Mesendoderm (in vitro differentiated cells): ENCODE measurements at regions not wholly inside any gene's neighbourhood (a gene's known extent, or its start where the extent isn't known, plus 50 kb on each side); places are given as distances from the start of the nearest gene placed in this dataset.

Experiments
- DNase-seq: peaks from one replicate; pipeline ENCODE4 v3.0.0; 2013
- H2AK5ac ChIP-seq: 2 replicates; pipeline ENCODE4 v1.6.1; 2013; ENCODE audit warnings: low read length, inconsistent platforms
- H2BK120ac ChIP-seq: 2 replicates; pipeline ENCODE4 v1.6.1; 2013; ENCODE audit warnings: low read depth, mild to moderate bottlenecking, low read length, moderate library complexity, mixed read lengths
- H2BK15ac ChIP-seq: replicated peaks from 2 replicates; pipeline ENCODE4 v1.6.1; 2013; ENCODE audit warnings: low read depth, mild to moderate bottlenecking, moderate library complexity
- H2BK5ac ChIP-seq: 2 replicates; pipeline ENCODE4 v1.6.1; 2013; ENCODE audit warnings: low read length, inconsistent platforms
- H3K18ac ChIP-seq: 2 replicates; pipeline ENCODE4 v1.6.1; 2013; ENCODE audit warnings: mild to moderate bottlenecking, low read length, mixed read lengths
- H3K23ac ChIP-seq: one replicate; pipeline ENCODE4 v1.6.1; 2013; ENCODE audit warnings: low read length
- H3K27ac ChIP-seq: 2 replicates; pipeline ENCODE4 v1.5.1; 2013; ENCODE audit warnings: low read depth, mild to moderate bottlenecking, inconsistent platforms, low read length, moderate library complexity
- H3K27me3 ChIP-seq: 2 replicates; pipeline ENCODE4 v1.6.1; 2013; ENCODE audit warnings: low read length, control low read depth, mild to moderate bottlenecking, inconsistent platforms; ENCODE audit not compliant: insufficient read depth, poor library complexity
- H3K36me3 ChIP-seq: 2 replicates; pipeline ENCODE4 v1.6.1; 2013; ENCODE audit warnings: low read length, inconsistent platforms; ENCODE audit not compliant: control insufficient read depth, insufficient read depth
- H3K4ac ChIP-seq: one replicate; pipeline ENCODE4 v1.6.1; 2013; ENCODE audit warnings: low read depth, mild to moderate bottlenecking, low read length, moderate library complexity
- H3K4me1 ChIP-seq: 2 replicates; pipeline ENCODE4 v1.6.1; 2013; ENCODE audit warnings: low read depth, low read length, inconsistent platforms; ENCODE audit not compliant: control insufficient read depth
- H3K4me2 ChIP-seq: 2 replicates; pipeline ENCODE4 v1.6.1; 2013; ENCODE audit warnings: low read length
- H3K4me3 ChIP-seq: 2 replicates; pipeline ENCODE4 v1.5.1; 2013; ENCODE audit warnings: mild to moderate bottlenecking, low read length
- H3K56ac ChIP-seq: one replicate; pipeline ENCODE4 v1.6.1; 2013; ENCODE audit warnings: low read length
- H3K79me1 ChIP-seq: 2 replicates; pipeline ENCODE4 v1.6.1; 2013; ENCODE audit warnings: low read length, inconsistent platforms
- H3K79me2 ChIP-seq: 2 replicates; pipeline ENCODE4 v1.6.1; 2013; ENCODE audit warnings: mild to moderate bottlenecking, low read length; ENCODE audit not compliant: control insufficient read depth, insufficient read depth
- H3K9ac ChIP-seq: 2 replicates; pipeline ENCODE4 v1.6.1; 2013; ENCODE audit warnings: low read length, inconsistent platforms
- H4K5ac ChIP-seq: one replicate; pipeline ENCODE4 v1.6.1; 2013; ENCODE audit warnings: low read length
- H4K8ac ChIP-seq: one replicate; pipeline ENCODE4 v1.6.1; 2013; ENCODE audit warnings: low read depth, mild to moderate bottlenecking, control low read depth, low read length, moderate library complexity
- WGBS: extraction: QIAGEN DNeasy Blood & Tissue Kit; methylation state at CpG from one replicate; pipeline ENCODE4 v1.1.7; 2013; ENCODE audit warnings: low lambda C conversion rate, missing lambda C conversion rate; ENCODE audit not compliant: insufficient coverage; ENCODE audit errors: extremely low coverage; 5-methylcytosine and 5-hydroxymethylcytosine counted together

GRCh38 chr16:6861815-6862477, 470.7 kb upstream of the RBFOX1 start:
- H3K27ac ChIP-seq = no peak overlapping the region
- peaks cover 16% of the 10 kb centered on the region for H3K27me3 ChIP-seq
- no peaks in the 10 kb centered on the region for H3K4me1 ChIP-seq
- no peak overlapping the region for H3K56ac ChIP-seq
- DNase-seq = no peak
- no peak overlapping the region for H3K9ac ChIP-seq
- H4K8ac ChIP-seq = no peak overlapping the region
- no peak overlapping the region for H3K4me3 ChIP-seq
- H3K18ac ChIP-seq = no peak overlapping the region
- H3K4ac ChIP-seq = no peak overlapping the region
- no peaks in the 10 kb centered on the region for H3K36me3 ChIP-seq
- WGBS = no CpG with 5 or more reads among the region's 6 CpGs
- no peak overlapping the region for H2AK5ac ChIP-seq
- H3K79me1 ChIP-seq = no peaks in the 10 kb centered on the region
- H2BK5ac ChIP-seq = no peak overlapping the region
- H3K79me2 ChIP-seq = no peaks in the 10 kb centered on the region
- H4K5ac ChIP-seq = no peak overlapping the region
- no peak overlapping the region for H2BK15ac ChIP-seq
- H3K23ac ChIP-seq = no peak overlapping the region
- H3K4me2 ChIP-seq = no peak overlapping the region
- H2BK120ac ChIP-seq = no peak overlapping the region

GRCh38 chr16:6861135-6861814, 471.4 kb upstream of the RBFOX1 start:
- DNase-seq = peak; percentile 13
- Histone ChIP-seq H3K4me3 (no peak overlapping the region), H3K9ac (no peak overlapping the region)

GRCh38 chr16:6857575-6857974, 475.1 kb upstream of the RBFOX1 start:
- Histone ChIP-seq H3K4ac (no peak overlapping the region), H4K8ac (no peak overlapping the region), H2BK5ac (no peak overlapping the region), H2BK120ac (no peak overlapping the region), H3K4me3 (no peak overlapping the region), H3K27ac (no peak overlapping the region), H3K79me2 (no peaks in the 10 kb centered on the region), H3K4me1 (no peaks in the 10 kb centered on the region), H2BK15ac (no peak overlapping the region), H3K4me2 (no peak overlapping the region), H3K56ac (no peak overlapping the region), H3K23ac (no peak overlapping the region), H3K79me1 (no peaks in the 10 kb centered on the region), H4K5ac (no peak overlapping the region), H2AK5ac (no peak overlapping the region), H3K27me3 (peaks cover 19% of the 10 kb centered on the region), H3K9ac (no peak overlapping the region), H3K18ac (no peak overlapping the region), H3K36me3 (no peaks in the 10 kb centered on the region)
- WGBS = no CpG with 5 or more reads among the region's 5 CpGs
- DNase-seq = no peak

More at GRCh38 chr16:6861135-6861814, 471.4 kb upstream of the RBFOX1 start:
- no peak overlapping the region for H3K27ac ChIP-seq
- no peak overlapping the region for H2BK120ac ChIP-seq
- H2BK15ac ChIP-seq = no peak overlapping the region
- H3K23ac ChIP-seq = no peak overlapping the region
- H3K4me2 ChIP-seq = no peak overlapping the region
- H3K79me2 ChIP-seq = no peaks in the 10 kb centered on the region
- H3K27me3 ChIP-seq = peaks cover 19% of the 10 kb centered on the region
- H2BK5ac ChIP-seq = no peak overlapping the region
- no peak overlapping the region for H2AK5ac ChIP-seq
- H3K4me1 ChIP-seq = no peaks in the 10 kb centered on the region
- WGBS = no CpG with 5 or more reads among the region's 8 CpGs
- no peak overlapping the region for H3K56ac ChIP-seq
- H4K5ac ChIP-seq = no peak overlapping the region
- no peaks in the 10 kb centered on the region for H3K79me1 ChIP-seq
- no peaks in the 10 kb centered on the region for H3K36me3 ChIP-seq
- no peak overlapping the region for H3K18ac ChIP-seq
- H4K8ac ChIP-seq = no peak overlapping the region
- H3K4ac ChIP-seq = no peak overlapping the region

GRCh38 chr16:6856578-6856977, 476.1 kb upstream of the RBFOX1 start:
- no peak overlapping the region for H2BK120ac ChIP-seq

GRCh38 chr16:6853565-6853964, 479.1 kb upstream of the RBFOX1 start:
- no peaks in the 10 kb centered on the region for H3K79me2 ChIP-seq
- H3K4me1 ChIP-seq = no peaks in the 10 kb centered on the region
- WGBS = no CpG with 5 or more reads among the region's 6 CpGs
- H3K18ac ChIP-seq = no peak overlapping the region
- no peak overlapping the region for H3K27ac ChIP-seq
- H2BK15ac ChIP-seq = no peak overlapping the region
- H3K9ac ChIP-seq = no peak overlapping the region
- no peak overlapping the region for H2BK5ac ChIP-seq
- H3K4me2 ChIP-seq = no peak overlapping the region
- no peaks in the 10 kb centered on the region for H3K36me3 ChIP-seq
- no peak overlapping the region for H3K4ac ChIP-seq
- no peaks in the 10 kb centered on the region for H3K79me1 ChIP-seq
- no peak overlapping the region for H3K56ac ChIP-seq
- no peak overlapping the region for H4K8ac ChIP-seq
- no peak overlapping the region for H2AK5ac ChIP-seq
- H4K5ac ChIP-seq = no peak overlapping the region
- H2BK120ac ChIP-seq = no peak overlapping the region
- H3K27me3 ChIP-seq = peaks cover 12% of the 10 kb centered on the region
- no peak overlapping the region for H3K4me3 ChIP-seq
- no peak overlapping the region for H3K23ac ChIP-seq
- DNase-seq = no peak

More at GRCh38 chr16:6856578-6856977, 476.1 kb upstream of the RBFOX1 start:
- no peak overlapping the region for H3K23ac ChIP-seq
- H2BK5ac ChIP-seq = no peak overlapping the region
- no peak overlapping the region for H4K5ac ChIP-seq
- no peak overlapping the region for H3K56ac ChIP-seq
- H2BK15ac ChIP-seq = no peak overlapping the region
- no peaks in the 10 kb centered on the region for H3K79me2 ChIP-seq
- DNase-seq = no peak
- H3K36me3 ChIP-seq = no peaks in the 10 kb centered on the region
- no peaks in the 10 kb centered on the region for H3K79me1 ChIP-seq
- no CpG with 5 or more reads among the region's 5 CpGs for WGBS
- no peak overlapping the region for H2AK5ac ChIP-seq
- no peak overlapping the region for H3K27ac ChIP-seq
- no peak overlapping the region for H3K4ac ChIP-seq
- H3K9ac ChIP-seq = no peak overlapping the region
- H3K27me3 ChIP-seq = peaks cover 19% of the 10 kb centered on the region
- no peak overlapping the region for H3K4me2 ChIP-seq
- no peak overlapping the region for H4K8ac ChIP-seq
- H3K4me3 ChIP-seq = no peak overlapping the region
- no peak overlapping the region for H3K18ac ChIP-seq
- H3K4me1 ChIP-seq = no peaks in the 10 kb centered on the region
